ENCODE measurements at regions not wholly inside any gene's neighbourhood (a gene's known extent, or its start where the extent isn't known, plus 50 kb on each side); places are given as distances from the start of the nearest gene placed in this dataset.

DNA sequence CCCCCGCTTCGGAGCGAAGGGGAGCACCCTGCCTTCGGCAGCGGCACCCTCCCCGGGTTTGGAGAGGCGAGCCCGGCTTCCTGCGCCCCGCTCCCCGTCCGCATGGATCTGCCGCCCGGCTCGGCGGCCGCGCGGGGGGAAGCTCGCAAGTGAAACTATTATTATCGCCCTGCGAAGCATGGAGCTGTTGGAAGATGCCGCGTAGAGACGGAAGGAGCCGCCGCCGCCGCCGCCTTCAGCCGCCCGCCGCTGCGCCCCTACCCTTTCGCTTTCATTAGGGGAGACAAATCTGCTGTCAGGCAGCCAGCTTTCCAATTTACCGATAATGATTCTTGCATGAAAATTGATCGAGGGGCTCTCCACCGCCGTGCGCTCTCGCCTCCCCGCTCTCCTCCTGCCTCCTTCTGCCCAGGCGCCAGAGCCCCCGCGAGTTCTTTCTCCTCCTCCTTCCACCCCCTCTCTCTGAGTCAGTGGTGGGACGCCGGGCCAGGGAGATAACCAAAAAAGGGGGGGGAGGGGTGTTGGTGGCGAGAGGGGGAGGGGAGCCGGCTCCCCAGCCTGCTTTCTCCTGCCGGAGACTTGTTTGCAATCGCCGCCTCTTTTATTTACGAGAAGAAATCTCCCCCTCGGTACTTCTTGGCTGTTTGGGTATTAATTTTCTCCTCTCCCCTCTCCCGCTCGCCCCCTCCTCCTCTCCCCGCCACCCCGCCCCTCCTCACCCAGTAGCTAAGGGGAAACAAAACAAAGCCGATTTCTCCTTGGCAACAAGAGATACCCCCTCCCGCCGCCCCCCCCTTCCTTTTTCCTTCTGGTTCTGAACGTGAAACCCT, 58.0 kb upstream of the GSE1 start:
- TF ChIP-seq CTCF (conservative IDR thresholded peaks at IDR 0.05), result no peak
- no peak for TF ChIP-seq ZFX (IDR thresholded peaks at IDR 0.05)
- H3K27ac ChIP-seq, result peak overlapping the region; percentile 99

DNA sequence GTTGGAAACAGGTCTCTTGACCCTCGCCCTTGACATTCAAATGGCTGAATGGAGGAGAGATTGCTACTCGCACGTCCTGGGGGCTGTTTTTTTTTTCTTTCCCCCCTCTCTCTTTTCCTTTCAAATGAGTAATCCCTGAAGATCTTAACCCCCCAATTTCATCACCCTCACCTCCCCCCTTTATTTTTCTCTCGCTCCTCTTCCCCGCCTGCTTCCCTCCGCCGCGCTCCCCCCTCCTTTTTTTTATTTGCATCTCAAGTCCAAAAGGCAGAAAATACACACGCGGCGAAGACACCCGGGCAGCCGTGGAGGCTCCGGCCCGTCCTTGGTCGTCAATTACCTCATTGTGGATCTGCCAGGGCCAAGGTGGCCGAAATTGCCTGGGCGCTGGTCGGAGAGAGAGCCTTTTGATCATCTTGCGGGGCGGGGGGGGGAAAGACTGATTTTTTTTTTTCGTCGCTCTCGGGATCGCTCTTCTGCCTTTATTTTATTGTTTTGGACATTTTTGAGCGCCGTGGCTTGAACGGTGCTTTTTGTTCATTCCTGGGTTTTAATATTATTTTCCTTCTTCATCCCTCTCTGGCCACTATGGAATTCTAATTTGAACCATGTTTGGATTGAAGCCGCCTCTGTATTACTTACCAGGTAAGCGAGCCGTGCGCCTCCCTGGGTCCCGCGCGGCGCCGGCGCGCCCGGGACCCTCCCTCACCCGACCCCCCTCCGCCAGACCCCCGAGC, 57.2 kb upstream of the GSE1 start:
- peak overlapping the region; percentile 99 for H3K27ac ChIP-seq

DNA sequence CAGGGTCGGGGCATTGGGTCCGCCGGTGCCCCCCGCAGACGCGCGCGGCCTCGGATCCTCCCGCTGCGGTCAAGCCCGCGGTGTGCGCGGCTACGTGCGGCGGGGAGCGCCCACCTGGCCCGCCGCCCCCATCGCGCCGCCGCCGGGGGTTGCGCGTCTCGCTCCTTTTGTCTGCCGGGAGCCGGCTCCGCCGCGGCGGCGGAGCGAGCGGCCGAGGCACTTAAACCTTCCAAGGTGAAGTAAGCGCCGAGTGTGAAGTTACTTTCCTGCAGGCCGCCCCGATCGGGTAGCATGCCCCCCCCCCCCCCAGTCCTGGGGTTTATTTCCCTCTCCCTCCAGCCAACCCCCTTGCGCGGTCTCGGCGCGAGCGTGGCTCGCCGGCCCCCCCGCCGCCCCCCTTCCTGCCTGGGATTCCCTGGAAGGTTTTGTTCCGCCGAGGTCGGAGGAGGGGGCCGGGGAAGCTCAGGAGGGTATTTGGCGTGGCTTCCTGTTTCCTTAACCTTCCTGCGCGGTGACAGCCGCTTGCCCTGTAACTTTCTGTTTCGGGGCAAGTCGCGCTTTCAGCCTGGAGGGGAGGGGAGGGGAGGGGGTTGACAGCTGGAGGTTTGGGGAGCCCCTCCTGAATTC, 56.6 kb upstream of the GSE1 start:
- TF ChIP-seq CTCF (conservative IDR thresholded peaks at IDR 0.05) (no peak), ZFX (IDR thresholded peaks at IDR 0.05) (no peak)
- peak overlapping the region; percentile 99 for H3K27ac ChIP-seq

More for the DNA sequence above, 57.2 kb upstream of the GSE1 start:
- TF ChIP-seq CTCF (conservative IDR thresholded peaks at IDR 0.05), result no peak

GRCh38 chr16:85557083-85557970, 55.8 kb upstream of the GSE1 start:
- peak overlapping the region; percentile 99 for H3K27ac ChIP-seq
- TF ChIP-seq ZFX (IDR thresholded peaks at IDR 0.05) (no peak), CTCF (conservative IDR thresholded peaks at IDR 0.05) (no peak)

DNA sequence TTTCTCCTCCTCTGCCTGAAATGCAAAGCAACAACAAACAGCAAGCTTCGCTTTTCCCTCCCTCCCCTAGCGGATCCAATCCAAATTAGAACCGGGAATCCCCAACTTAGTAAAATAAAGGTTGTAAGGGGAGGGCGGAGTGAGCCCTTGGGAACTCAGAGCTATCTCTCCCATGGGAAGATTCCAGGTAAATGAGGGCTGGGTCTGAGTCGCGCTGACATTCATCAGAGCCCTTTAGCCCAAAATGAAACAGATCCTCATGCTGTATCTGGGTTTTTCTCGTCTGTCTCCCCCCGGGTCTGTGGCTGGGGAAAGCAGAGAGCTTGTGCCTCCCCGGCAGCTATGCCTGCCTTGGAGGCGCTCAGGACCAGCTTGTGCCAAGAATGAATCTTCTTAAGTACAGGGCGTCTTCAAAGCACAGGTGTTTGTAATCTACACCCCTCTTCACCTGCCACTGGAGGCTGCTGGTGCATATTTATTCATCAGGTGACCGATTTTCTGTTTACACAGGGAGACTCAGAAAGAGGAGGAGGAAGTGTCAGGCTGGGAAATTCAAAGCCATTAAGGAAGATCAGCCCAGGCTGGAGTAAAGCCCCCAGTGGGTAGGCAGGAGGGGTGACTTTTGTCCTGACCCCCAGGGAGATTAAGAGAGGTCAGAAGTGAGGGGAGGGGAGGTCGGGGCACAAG, 55.0 kb upstream of the GSE1 start:
- TF ChIP-seq ZFX (IDR thresholded peaks at IDR 0.05), result no peak
- peak; percentile 27 for TF ChIP-seq CTCF (conservative IDR thresholded peaks at IDR 0.05)
- peak overlapping the region; percentile 99 for H3K27ac ChIP-seq

GRCh38 chr16:85560932-85561247, 52.2 kb upstream of the GSE1 start:
- no peak for TF ChIP-seq CTCF (conservative IDR thresholded peaks at IDR 0.05)
- TF ChIP-seq ZFX (IDR thresholded peaks at IDR 0.05), result no peak
- peak overlapping the region; percentile 99 for H3K27ac ChIP-seq

Measured in C4-2B (cell line).